GM12878 (cell line): ENCODE measurements at regions not wholly inside any gene's neighbourhood (a gene's known extent, or its start where the extent isn't known, plus 50 kb on each side); places are given as distances from the start of the nearest gene placed in this dataset.

Source experiments
- ATAC-seq: fragments of 200-7000 bp; cut with Tn5 transposase; 3 replicates; pipeline ENCODE4 v1.9.1; 2020; ENCODE audit warnings: mild to moderate bottlenecking, moderate library complexity
- BruUV-seq: library from RNA; stranded (reverse); fragments of 400-500 nt; replicated peaks from 2 replicates; lab custom pipeline; 2021; lab: Mats Ljungman, UMichigan
- CTCF ChIA-PET: fragments of 300-600 bp; sonication (Branson Sonifier 250); formaldehyde crosslinking; extraction: SDS; loops from one replicate; lab custom pipeline; 2021; ENCODE audit warnings: inconsistent platforms; lab: Yijun Ruan, JAX
- POLR2A ChIA-PET: fragments of 350-600 bp; formaldehyde crosslinking; extraction: SDS; loops from one replicate; lab custom pipeline; 2021; ENCODE audit warnings: inconsistent platforms; lab: Charles Lee
- RAD21 ChIA-PET: fragments of 300-600 bp; sonication (Branson Sonifier 250); formaldehyde crosslinking; loops from one replicate; lab custom pipeline; 2023; ENCODE audit warnings: antibody characterized with exemption; ENCODE audit not compliant: unreplicated experiment; lab: Charles Lee
- SMC1A ChIA-PET: fragments of 300-600 bp; sonication (Branson Sonifier 250); formaldehyde crosslinking; loops from one replicate; lab custom pipeline; 2023; ENCODE audit not compliant: unreplicated experiment, uncharacterized antibody; lab: Charles Lee
- DNase-seq: peaks from one replicate; pipeline ENCODE4 v3.0.0-alpha.2; 2011; ENCODE audit warnings: low read depth, low spot score
- FAIRE-seq: peaks from 3 replicates; lab custom pipeline; 2011; peaks lifted over from hg19 to GRCh38; lab: Jason Lieb, UNC
- H2AFZ ChIP-seq: 2 replicates; pipeline ENCODE4 v1.6.0; 2011; ENCODE audit warnings: low read depth, low read length, control low read depth; ENCODE audit not compliant: control insufficient read depth
- H3K27ac ChIP-seq: 2 replicates; pipeline ENCODE4 v1.5.1; 2011; ENCODE audit warnings: control low read depth; ENCODE audit not compliant: control insufficient read depth, insufficient read depth
- H3K27me3 ChIP-seq, 2 experiments: replicated peaks in 1 of 2; 2 replicates each; pipeline versions ENCODE4 v1.6.0 to v1.6.1; 2011; ENCODE audit warnings: low read length in 1 of 2; ENCODE audit not compliant: control insufficient read depth in 2 of 2, insufficient read depth in 2 of 2
- H3K36me3 ChIP-seq, 2 experiments: 2 replicates each; pipeline ENCODE4 v1.5.1; 2011; ENCODE audit warnings: low read length in 1 of 2; ENCODE audit not compliant: control insufficient read depth in 2 of 2, insufficient read depth in 2 of 2
- H3K4me1 ChIP-seq: 2 replicates; pipeline ENCODE4 v1.6.1; 2011; ENCODE audit warnings: mild to moderate bottlenecking, low read length, moderate library complexity, mixed read lengths; ENCODE audit not compliant: control insufficient read depth, insufficient read depth
- H3K4me2 ChIP-seq: 2 replicates; pipeline ENCODE4 v1.6.0; 2011; ENCODE audit warnings: control low read depth; ENCODE audit not compliant: control insufficient read depth, insufficient read depth
- H3K4me3 ChIP-seq: fragments of 200-600 bp; sonication (generic); 2 replicates; pipeline ENCODE4 v1.5.1; 2016
- H3K79me2 ChIP-seq: 2 replicates; pipeline ENCODE4 v1.6.0; 2011; ENCODE audit warnings: low read length; ENCODE audit not compliant: control insufficient read depth, insufficient read depth
- H3K9ac ChIP-seq: 2 replicates; pipeline ENCODE4 v1.8.0; 2011; ENCODE audit warnings: low read length, control low read depth, mixed read lengths; ENCODE audit not compliant: control insufficient read depth, insufficient read depth
- H3K9me3 ChIP-seq: replicated peaks from 3 replicates; pipeline ENCODE4 v1.5.1; 2011; ENCODE audit warnings: mild to moderate bottlenecking, low read length; ENCODE audit not compliant: control insufficient read depth, insufficient read depth
- H4K20me1 ChIP-seq: 2 replicates; pipeline ENCODE4 v1.6.0; 2011; ENCODE audit not compliant: control insufficient read depth, insufficient read depth
- BRCA1 ChIP-seq: IDR thresholded peaks from 2 replicates; pipeline ENCODE4 v1.6.1; 2011; ENCODE audit warnings: low read depth, low read length, improper control_type of control experiment
- CBX3 ChIP-seq: fragments of 200-600 bp; sonication (generic); IDR thresholded peaks from 2 replicates; pipeline ENCODE4 v1.6.1; 2016; ENCODE audit warnings: low read depth, borderline replicate concordance
- CREM ChIP-seq: IDR thresholded peaks from 2 replicates; pipeline ENCODE4 v1.6.1; 2014; ENCODE audit warnings: antibody characterized with exemption, low read depth
- GABPA ChIP-seq: IDR thresholded peaks from 2 replicates; pipeline ENCODE4 v1.6.1; 2014; ENCODE audit warnings: antibody characterized with exemption, low read depth, mild to moderate bottlenecking, inconsistent platforms
- GATAD2B ChIP-seq: fragments of 450-650 bp; conservative IDR thresholded peaks from 2 replicates; pipeline ENCODE4 v1.6.1; 2017; ENCODE audit warnings: low read depth, mild to moderate bottlenecking, moderate library complexity
- HCFC1 ChIP-seq: fragments of 150-350 bp; IDR thresholded peaks from 2 replicates; pipeline ENCODE4 v1.6.1; 2014; ENCODE audit warnings: low read length
- JUNB ChIP-seq: IDR thresholded peaks from 2 replicates; pipeline ENCODE4 v1.6.1; 2016; ENCODE audit warnings: antibody characterized with exemption, mild to moderate bottlenecking
- NFXL1 ChIP-seq: fragments of 450-650 bp; IDR thresholded peaks from 2 replicates; pipeline ENCODE4 v1.6.1; 2017; ENCODE audit warnings: antibody characterized with exemption, mild to moderate bottlenecking, borderline replicate concordance
- NR2C2 ChIP-seq: IDR thresholded peaks from 2 replicates; pipeline ENCODE4 v1.6.1; 2011; ENCODE audit warnings: borderline replicate concordance, low read depth; ENCODE audit not compliant: control insufficient read depth, insufficient read length
- POU2F2 ChIP-seq: IDR thresholded peaks from 3 replicates; pipeline ENCODE4 v1.6.1; 2011; ENCODE audit warnings: low read depth, mild to moderate bottlenecking, low read length, borderline replicate concordance
- RFX5 ChIP-seq: IDR thresholded peaks from 2 replicates; pipeline ENCODE4 v1.6.1; 2011; ENCODE audit warnings: low read depth, low read length, improper control_type of control experiment
- STAT3 ChIP-seq: IDR thresholded peaks from 2 replicates; pipeline ENCODE4 v1.6.1; 2011; ENCODE audit warnings: low read depth, low read length, improper control_type of control experiment
- SUZ12 ChIP-seq: fragments of 200-600 bp; sonication (generic); IDR thresholded peaks from one replicate; pipeline ENCODE4 v1.6.1; 2018; ENCODE audit warnings: antibody characterized with exemption, mild to moderate bottlenecking; ENCODE audit not compliant: unreplicated experiment
- TAF1 ChIP-seq: IDR thresholded peaks from 2 replicates; pipeline ENCODE4 v1.6.1; 2011; ENCODE audit warnings: mild to moderate bottlenecking, low read depth, low read length, borderline replicate concordance
- TCF12 ChIP-seq: IDR thresholded peaks from 2 replicates; pipeline ENCODE4 v1.6.1; 2011; ENCODE audit warnings: low read depth, mild to moderate bottlenecking, low read length
- ZNF384 ChIP-seq: IDR thresholded peaks from 2 replicates; pipeline ENCODE4 v1.6.1; 2012; ENCODE audit warnings: low read depth, mild to moderate bottlenecking, low read length, improper control_type of control experiment, borderline replicate concordance
- ZSCAN29 ChIP-seq: fragments of 450-650 bp; IDR thresholded peaks from 2 replicates; pipeline ENCODE4 v1.6.1; 2017; ENCODE audit warnings: mild to moderate bottlenecking, moderate library complexity
- WGBS: methylation state at CpG from one replicate; pipeline ENCODE4 v1.1.6; 2016; ENCODE audit warnings: low lambda C conversion rate; ENCODE audit not compliant: insufficient replicate concordance, insufficient coverage; ENCODE audit errors: missing lambda C conversion rate; 5-methylcytosine and 5-hydroxymethylcytosine counted together
- in situ Hi-C: fragments of 300-500 bp; cut with MboI; formaldehyde crosslinking; loops from 9 replicates; pipeline ENCODE4 v1.14.3; 2018; ENCODE audit warnings: mixed read lengths
- intact Hi-C: fragments of 100-400 bp; cut with micrococcal nuclease; formaldehyde crosslinking; loops from one replicate; pipeline ENCODE4 v1.14.2; 2022; ENCODE audit not compliant: unreplicated experiment
- TF ChIP-seq, protein P1 (sequence below): fragments of 450-650 bp; IDR thresholded peaks from 2 replicates; pipeline ENCODE4 v1.6.1; 2017; ENCODE audit warnings: mild to moderate bottlenecking
- TF ChIP-seq, protein P2 (sequence below): fragments of 450-650 bp; IDR thresholded peaks from 2 replicates; pipeline ENCODE4 v1.6.1; 2017; ENCODE audit warnings: antibody characterized with exemption, mild to moderate bottlenecking, moderate library complexity

DNA sequence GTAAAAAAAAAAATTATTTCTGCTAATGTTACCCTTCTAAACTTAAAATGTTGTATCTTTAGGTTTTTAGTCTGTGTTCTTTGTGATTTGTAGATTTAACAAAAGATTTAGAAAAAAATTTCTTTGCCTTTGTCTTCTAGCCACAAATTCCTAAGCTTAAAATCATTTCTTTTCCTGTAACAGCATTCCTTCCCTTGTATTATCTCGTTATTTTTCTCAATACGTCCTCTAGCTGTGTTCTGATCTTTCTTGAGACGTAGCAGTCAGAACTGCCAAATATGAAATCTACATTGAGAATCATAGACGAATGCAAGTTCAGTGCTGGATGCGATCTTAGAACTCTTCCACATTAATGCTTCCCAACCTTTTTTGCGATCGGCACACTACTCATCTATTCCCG lies 283.1 kb downstream of the UTRN start:
- H3K4me1 ChIP-seq, result no peaks in the 10 kb centered on the region
- BruUV-seq, result no TSS peak
- H3K4me2 ChIP-seq, result no peak overlapping the region
- no peak overlapping the region for H3K4me3 ChIP-seq
- 95% methylated on average over 8 of the region's 8 CpGs for WGBS
- no peak overlapping the region for H2AFZ ChIP-seq
- H3K9me3 ChIP-seq, result no peaks in the 10 kb centered on the region
- H3K79me2 ChIP-seq, result no peaks in the 10 kb centered on the region
- ChIA-PET RAD21 (no interaction called here), CTCF (interaction anchor here (1.1 to 2.0 kb wide), 3 partner anchors 9 to 17 kb away, joined by 3 to 8 read pairs (median 4); no protein-coding TSS in a partner anchor), POLR2A (no interaction called here), SMC1A (interaction anchor here (0.7 to 2.2 kb wide), 4 partner anchors 9 to 1298 kb away, joined by 3 to 8 read pairs (median 4); no protein-coding TSS in a partner anchor)
- no peaks in the 10 kb centered on the region for H4K20me1 ChIP-seq
- H3K27ac ChIP-seq, result no peak overlapping the region
- no peak for FAIRE-seq
- no peak for DNase-seq
- H3K9ac ChIP-seq, result no peak overlapping the region
- TF ChIP-seq CREM (no peak), RFX5 (no peak), NR2C2 (no peak), JUNB (no peak), TCF12 (no peak), STAT3 (no peak), HCFC1 (no peak), SUZ12 (no peak), ZSCAN29 (no peak), TAF1 (no peak), NFXL1 (no peak), GABPA (no peak), POU2F2 (no peak), CBX3 (no peak), BRCA1 (no peak), ZNF384 (no peak), GATAD2B (no peak)
- TF ChIP-seq, protein P1, sequence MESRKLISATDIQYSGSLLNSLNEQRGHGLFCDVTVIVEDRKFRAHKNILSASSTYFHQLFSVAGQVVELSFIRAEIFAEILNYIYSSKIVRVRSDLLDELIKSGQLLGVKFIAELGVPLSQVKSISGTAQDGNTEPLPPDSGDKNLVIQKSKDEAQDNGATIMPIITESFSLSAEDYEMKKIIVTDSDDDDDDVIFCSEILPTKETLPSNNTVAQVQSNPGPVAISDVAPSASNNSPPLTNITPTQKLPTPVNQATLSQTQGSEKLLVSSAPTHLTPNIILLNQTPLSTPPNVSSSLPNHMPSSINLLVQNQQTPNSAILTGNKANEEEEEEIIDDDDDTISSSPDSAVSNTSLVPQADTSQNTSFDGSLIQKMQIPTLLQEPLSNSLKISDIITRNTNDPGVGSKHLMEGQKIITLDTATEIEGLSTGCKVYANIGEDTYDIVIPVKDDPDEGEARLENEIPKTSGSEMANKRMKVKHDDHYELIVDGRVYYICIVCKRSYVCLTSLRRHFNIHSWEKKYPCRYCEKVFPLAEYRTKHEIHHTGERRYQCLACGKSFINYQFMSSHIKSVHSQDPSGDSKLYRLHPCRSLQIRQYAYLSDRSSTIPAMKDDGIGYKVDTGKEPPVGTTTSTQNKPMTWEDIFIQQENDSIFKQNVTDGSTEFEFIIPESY, result no peak
- TF ChIP-seq, protein P2, sequence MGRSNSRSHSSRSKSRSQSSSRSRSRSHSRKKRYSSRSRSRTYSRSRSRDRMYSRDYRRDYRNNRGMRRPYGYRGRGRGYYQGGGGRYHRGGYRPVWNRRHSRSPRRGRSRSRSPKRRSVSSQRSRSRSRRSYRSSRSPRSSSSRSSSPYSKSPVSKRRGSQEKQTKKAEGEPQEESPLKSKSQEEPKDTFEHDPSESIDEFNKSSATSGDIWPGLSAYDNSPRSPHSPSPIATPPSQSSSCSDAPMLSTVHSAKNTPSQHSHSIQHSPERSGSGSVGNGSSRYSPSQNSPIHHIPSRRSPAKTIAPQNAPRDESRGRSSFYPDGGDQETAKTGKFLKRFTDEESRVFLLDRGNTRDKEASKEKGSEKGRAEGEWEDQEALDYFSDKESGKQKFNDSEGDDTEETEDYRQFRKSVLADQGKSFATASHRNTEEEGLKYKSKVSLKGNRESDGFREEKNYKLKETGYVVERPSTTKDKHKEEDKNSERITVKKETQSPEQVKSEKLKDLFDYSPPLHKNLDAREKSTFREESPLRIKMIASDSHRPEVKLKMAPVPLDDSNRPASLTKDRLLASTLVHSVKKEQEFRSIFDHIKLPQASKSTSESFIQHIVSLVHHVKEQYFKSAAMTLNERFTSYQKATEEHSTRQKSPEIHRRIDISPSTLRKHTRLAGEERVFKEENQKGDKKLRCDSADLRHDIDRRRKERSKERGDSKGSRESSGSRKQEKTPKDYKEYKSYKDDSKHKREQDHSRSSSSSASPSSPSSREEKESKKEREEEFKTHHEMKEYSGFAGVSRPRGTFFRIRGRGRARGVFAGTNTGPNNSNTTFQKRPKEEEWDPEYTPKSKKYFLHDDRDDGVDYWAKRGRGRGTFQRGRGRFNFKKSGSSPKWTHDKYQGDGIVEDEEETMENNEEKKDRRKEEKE, result no peak
- ATAC-seq, result no peak
- H3K36me3 ChIP-seq, result no peaks in the 10 kb centered on the region; a peak in 1 of 4 replicates
- H3K27me3 ChIP-seq, result no peaks in the 10 kb centered on the region
- intact Hi-C loops, result no loop called here
- in situ Hi-C loops, result no loop called here
